HEK293T (cell line): ENCODE measurements at regions not wholly inside any gene's neighbourhood (a gene's known extent, or its start where the extent isn't known, plus 50 kb on each side); places are given as distances from the start of the nearest gene placed in this dataset.

Experiments used
- ARNT ChIP-seq: fragments of 450-650 bp; IDR thresholded peaks from 2 replicates; pipeline ENCODE4 v1.6.1; 2017; ENCODE audit warnings: mild to moderate bottlenecking
- CTBP1 ChIP-seq: fragments of 450-650 bp; IDR thresholded peaks from 2 replicates; pipeline ENCODE4 v1.6.1; 2016; ENCODE audit warnings: borderline replicate concordance
- FOXA1 ChIP-seq: fragments of 450-650 bp; IDR thresholded peaks from 2 replicates; pipeline ENCODE4 v1.6.1; 2016; ENCODE audit warnings: mild to moderate bottlenecking
- FOXK2 ChIP-seq: fragments of 450-650 bp; IDR thresholded peaks from 2 replicates; pipeline ENCODE4 v1.6.1; 2016; ENCODE audit warnings: mild to moderate bottlenecking
- FOXM1 ChIP-seq: fragments of 450-650 bp; IDR thresholded peaks from 2 replicates; pipeline ENCODE4 v1.6.1; 2017; ENCODE audit warnings: mild to moderate bottlenecking, borderline replicate concordance
- L3MBTL2 ChIP-seq: fragments of 450-650 bp; conservative IDR thresholded peaks from 2 replicates; pipeline ENCODE4 v1.6.1; 2016; ENCODE audit warnings: mild to moderate bottlenecking
- LEF1 ChIP-seq: fragments of 450-650 bp; IDR thresholded peaks from 2 replicates; pipeline ENCODE4 v1.6.1; 2017; ENCODE audit warnings: mild to moderate bottlenecking, borderline replicate concordance
- NFRKB ChIP-seq: fragments of 450-650 bp; IDR thresholded peaks from 2 replicates; pipeline ENCODE4 v1.6.1; 2016; ENCODE audit warnings: mild to moderate bottlenecking, moderate library complexity
- PKNOX1 ChIP-seq: fragments of 450-650 bp; IDR thresholded peaks from 2 replicates; pipeline ENCODE4 v1.6.1; 2016
- SP1 ChIP-seq: fragments of 450-650 bp; IDR thresholded peaks from 2 replicates; pipeline ENCODE4 v1.6.1; 2017
- SUZ12 ChIP-seq: fragments of 450-650 bp; IDR thresholded peaks from 2 replicates; pipeline ENCODE4 v1.6.1; 2016; ENCODE audit warnings: mild to moderate bottlenecking
- ZNF384 ChIP-seq: fragments of 450-650 bp; IDR thresholded peaks from 2 replicates; pipeline ENCODE4 v1.6.1; 2016

DNA sequence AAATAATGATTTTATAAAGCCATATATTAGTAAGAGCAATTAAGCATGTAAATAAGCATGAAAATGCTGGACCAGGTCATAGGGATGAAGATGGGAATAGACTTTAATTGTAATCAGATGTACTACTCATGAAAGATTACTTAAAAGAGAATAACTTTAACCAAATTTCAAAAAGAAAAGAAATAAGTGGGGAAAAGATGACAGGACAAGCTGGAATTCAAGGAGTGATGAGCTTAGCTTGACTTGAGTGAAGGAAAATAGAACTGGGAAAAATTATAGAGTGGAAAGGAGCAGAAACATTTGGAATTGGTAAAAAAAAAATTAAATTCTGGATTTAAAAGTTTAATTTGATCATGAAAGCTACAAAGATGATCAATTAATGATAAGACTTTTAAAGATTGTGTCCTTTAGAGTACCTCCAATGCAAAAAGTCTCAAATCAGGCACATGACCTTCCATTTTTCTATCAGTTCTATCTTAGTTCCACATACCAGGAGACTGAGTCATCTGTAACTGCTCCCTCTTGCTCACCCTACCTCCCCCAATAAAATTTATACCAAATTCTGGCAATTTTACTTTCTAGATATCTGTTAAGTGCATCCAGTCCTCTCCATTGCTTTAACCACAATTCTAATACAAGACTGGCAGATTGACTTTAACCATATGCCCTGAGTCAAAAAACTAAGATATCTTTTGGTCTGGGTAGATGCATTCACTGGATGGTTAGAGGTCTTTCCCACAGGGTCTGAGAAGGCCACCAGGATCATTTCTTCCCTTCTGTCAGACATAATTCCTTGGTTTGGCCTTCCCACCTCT lies 56.4 kb upstream of the SLIT2 start:
- no peak for TF ChIP-seq FOXM1
- TF ChIP-seq L3MBTL2: no peak
- no peak for TF ChIP-seq NFRKB
- no peak for TF ChIP-seq ARNT
- TF ChIP-seq PKNOX1: no peak
- no peak for TF ChIP-seq FOXA1
- TF ChIP-seq LEF1: no peak
- TF ChIP-seq FOXK2: no peak
- no peak for TF ChIP-seq SUZ12
- no peak for TF ChIP-seq ZNF384
- TF ChIP-seq SP1: no peak
- no peak for TF ChIP-seq CTBP1
